Nephron (organoid): ENCODE measurements at regions not wholly inside any gene's neighbourhood (a gene's known extent, or its start where the extent isn't known, plus 50 kb on each side); places are given as distances from the start of the nearest gene placed in this dataset.

Experiments used
- H3K27ac Mint-ChIP-seq, 3 experiments: 2 replicates each; pipeline ENCODE4 v1.8.0; 2020; ENCODE audit warnings: mixed read lengths in 3 of 3, mild to moderate bottlenecking in 2 of 3, moderate library complexity in 1 of 3
- H3K27me3 Mint-ChIP-seq: 2 replicates; pipeline ENCODE4 v1.8.0; 2021; ENCODE audit warnings: low read depth, mild to moderate bottlenecking, moderate library complexity, mixed read lengths
- H3K36me3 Mint-ChIP-seq: 2 replicates; pipeline ENCODE4 v1.8.0; 2020; ENCODE audit warnings: low read depth, mixed read lengths
- H3K4me1 Mint-ChIP-seq: 2 replicates; pipeline ENCODE4 v1.8.0; 2020; ENCODE audit warnings: mixed read lengths
- H3K4me3 Mint-ChIP-seq, 3 experiments: 2 replicates each; pipeline ENCODE4 v1.8.0; 2020; ENCODE audit warnings: mild to moderate bottlenecking in 3 of 3, mixed read lengths in 3 of 3, moderate library complexity in 2 of 3
- H3K9me3 Mint-ChIP-seq: 2 replicates; pipeline ENCODE4 v1.8.0; 2020; ENCODE audit warnings: mixed read lengths
- TF ChIP-seq, protein P1 (sequence below), 3 experiments: fragments of 200-600 bp; sonication (generic); IDR thresholded peaks; one replicate each; pipeline ENCODE4 v1.5.0; 2021; ENCODE audit warnings: antibody characterized with exemption in 3 of 3; ENCODE audit not compliant: unreplicated experiment in 3 of 3

DNA sequence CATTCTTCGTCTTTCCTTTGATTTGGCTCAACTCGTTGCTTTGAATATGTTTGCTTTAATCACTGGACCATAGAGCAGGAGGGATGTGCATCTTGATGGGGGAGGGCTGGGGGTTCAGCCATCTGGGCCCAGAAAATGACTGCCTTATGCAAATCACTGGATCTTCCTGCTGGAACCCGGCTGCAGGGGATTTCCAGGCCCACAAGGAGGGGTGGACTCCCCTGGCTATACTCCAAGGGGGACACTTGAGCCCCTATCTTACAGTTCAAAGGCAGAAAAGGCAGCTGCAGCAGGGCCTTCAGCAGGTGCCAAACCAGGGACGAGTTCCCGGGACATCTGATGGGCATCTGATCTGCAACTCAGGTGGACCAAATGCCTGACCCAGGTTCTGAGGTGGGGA is 122.5 kb downstream of the DICER1 start:
- Mint-ChIP-seq H3K9me3 (peaks cover 20% of the 10 kb centered on the region), H3K27me3 (peaks cover 16% of the 10 kb centered on the region), H3K4me1 (peaks cover 13% of the 10 kb centered on the region), H3K4me3 (no peak overlapping the region), H3K36me3 (no peaks in the 10 kb centered on the region), H3K27ac (no peak overlapping the region)
- TF ChIP-seq, protein P1, sequence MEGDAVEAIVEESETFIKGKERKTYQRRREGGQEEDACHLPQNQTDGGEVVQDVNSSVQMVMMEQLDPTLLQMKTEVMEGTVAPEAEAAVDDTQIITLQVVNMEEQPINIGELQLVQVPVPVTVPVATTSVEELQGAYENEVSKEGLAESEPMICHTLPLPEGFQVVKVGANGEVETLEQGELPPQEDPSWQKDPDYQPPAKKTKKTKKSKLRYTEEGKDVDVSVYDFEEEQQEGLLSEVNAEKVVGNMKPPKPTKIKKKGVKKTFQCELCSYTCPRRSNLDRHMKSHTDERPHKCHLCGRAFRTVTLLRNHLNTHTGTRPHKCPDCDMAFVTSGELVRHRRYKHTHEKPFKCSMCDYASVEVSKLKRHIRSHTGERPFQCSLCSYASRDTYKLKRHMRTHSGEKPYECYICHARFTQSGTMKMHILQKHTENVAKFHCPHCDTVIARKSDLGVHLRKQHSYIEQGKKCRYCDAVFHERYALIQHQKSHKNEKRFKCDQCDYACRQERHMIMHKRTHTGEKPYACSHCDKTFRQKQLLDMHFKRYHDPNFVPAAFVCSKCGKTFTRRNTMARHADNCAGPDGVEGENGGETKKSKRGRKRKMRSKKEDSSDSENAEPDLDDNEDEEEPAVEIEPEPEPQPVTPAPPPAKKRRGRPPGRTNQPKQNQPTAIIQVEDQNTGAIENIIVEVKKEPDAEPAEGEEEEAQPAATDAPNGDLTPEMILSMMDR (IDR thresholded peaks at IDR 0.05; ENCODE audit: unreplicated experiment in 3 of 3): no peak

DNA sequence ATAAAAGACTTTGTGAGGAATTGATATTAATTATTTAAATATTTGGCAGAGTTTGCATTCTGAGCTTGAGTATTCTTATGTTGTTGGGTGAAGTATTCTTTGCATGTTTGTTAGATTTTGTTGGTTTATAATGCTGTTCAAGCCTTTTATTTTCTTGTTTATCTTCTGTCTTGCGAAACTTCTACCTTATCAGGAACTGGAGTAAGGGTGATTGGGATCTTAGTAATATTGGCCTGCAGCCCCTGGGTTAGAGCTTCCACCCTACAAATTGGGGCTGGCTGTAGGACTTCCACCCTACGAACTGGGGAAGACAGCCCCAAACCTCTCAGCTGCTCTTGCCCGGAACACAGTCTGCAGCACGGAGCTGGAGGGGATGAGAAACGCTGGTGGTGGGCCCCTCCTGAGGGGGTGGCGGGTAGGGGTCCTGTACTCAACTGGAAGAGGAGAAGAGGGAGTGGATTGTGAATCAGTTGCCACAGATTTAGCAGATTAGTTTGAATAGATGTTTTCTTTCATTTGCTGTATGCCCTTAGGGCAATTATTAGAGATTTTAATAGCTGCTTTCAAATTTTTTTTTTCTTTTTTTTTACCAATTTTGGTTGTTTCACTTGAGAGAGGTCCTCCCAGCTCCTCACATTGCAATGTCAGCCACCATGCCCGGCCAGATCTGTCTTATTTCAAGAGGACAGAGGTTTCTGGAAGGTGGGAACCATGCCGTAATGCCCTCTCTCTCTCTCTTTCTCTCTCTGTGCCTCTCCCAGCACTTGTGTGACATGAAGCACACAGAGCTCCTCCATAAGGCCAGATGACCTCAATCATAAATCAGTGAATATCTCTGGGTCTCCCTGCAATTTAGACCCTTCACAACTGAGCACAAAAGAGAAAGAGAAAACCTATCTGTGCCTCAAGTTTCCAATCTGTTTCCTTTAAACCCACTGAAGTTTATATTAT is 123.4 kb downstream of the DICER1 start:
- Mint-ChIP-seq H3K27ac (peak overlapping the region in 1 of 3 experiments; percentile 64), H3K36me3 (no peaks in the 10 kb centered on the region), H3K4me1 (peaks cover 13% of the 10 kb centered on the region), H3K27me3 (peaks cover 13% of the 10 kb centered on the region), H3K4me3 (no peak overlapping the region), H3K9me3 (peaks cover 27% of the 10 kb centered on the region)
- TF ChIP-seq, protein P1 (IDR thresholded peaks at IDR 0.05; ENCODE audit: unreplicated experiment in 3 of 3): no peak

DNA sequence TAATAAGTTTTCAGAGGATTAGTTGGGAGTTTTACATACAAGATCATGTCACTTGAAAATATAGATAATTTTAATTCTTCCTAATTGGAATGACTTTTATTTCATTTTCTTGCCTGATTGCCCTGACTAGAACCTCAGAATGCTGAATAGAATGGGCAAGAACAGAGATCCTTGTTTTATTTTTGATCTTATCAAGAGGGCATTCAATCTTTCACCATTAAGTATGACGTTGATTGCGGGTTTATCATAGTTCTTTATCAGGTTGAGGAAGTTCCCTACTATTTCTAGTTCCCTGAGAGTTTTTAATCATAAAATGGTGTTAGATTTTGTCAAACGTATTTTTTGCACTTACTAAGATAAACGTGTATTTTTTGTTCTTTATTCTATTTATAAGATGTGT is 124.3 kb downstream of the DICER1 start:
- no peak overlapping the region for H3K27ac Mint-ChIP-seq
- H3K4me1 Mint-ChIP-seq: peaks cover 13% of the 10 kb centered on the region
- H3K4me3 Mint-ChIP-seq: no peak overlapping the region
- H3K27me3 Mint-ChIP-seq: peaks cover 10% of the 10 kb centered on the region
- H3K9me3 Mint-ChIP-seq: peaks cover 30% of the 10 kb centered on the region
- H3K36me3 Mint-ChIP-seq: no peaks in the 10 kb centered on the region
- TF ChIP-seq, protein P1 (IDR thresholded peaks at IDR 0.05; ENCODE audit: unreplicated experiment in 3 of 3): no peak

DNA sequence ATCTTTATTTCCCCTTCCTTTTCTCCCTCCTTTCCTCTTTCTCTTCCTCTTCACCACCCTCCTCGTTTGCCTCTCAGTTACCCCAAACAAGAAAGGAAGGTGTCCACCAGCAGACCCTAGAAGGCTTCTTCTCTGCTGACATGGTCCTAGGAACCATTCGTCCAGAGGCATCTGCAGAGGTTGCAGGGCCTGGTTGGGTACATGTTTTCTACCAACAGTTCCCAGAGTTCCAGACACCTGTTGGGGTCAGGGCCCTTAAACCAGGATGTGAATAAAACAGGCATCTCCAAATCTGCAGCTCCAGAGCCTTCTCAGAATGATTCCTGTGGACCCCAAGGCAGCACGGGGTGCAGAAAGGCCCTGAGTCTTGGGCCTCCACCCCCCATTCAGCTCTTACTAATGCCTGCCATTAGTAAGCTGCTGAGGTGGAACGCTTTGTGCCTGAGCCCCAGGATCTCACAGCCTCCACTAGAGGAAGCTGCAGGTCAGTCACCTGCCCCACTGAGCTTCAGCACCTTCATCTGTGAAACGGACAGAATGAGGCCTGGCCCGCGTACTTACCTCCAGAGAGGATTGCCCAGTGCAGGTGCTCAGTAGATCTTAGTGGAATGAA is 130.4 kb downstream of the DICER1 start:
- peaks cover 8% of the 10 kb centered on the region for H3K27me3 Mint-ChIP-seq
- TF ChIP-seq, protein P1 (IDR thresholded peaks at IDR 0.05; ENCODE audit: unreplicated experiment in 3 of 3): no peak

DNA sequence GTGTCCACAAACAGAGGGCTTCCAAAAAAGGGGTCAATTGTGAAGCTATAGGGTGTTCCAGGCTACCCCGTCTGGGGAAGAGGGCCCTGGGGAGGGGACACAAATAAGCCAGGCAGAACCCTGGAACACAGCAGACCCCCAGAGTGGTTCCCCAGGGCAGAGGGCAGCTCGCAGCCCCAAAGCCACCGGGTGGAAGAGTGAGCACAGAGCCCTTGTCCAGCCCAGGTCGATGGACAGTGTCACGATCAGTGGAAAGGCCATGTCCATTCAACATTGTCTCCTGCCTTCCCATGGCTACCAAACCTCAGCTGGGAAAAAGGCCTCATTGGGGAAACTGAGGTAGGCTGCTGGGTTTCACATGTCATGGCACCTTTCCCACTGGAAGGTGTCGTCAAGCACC is 131.4 kb downstream of the DICER1 start:
- no peaks in the 10 kb centered on the region for H3K4me1 Mint-ChIP-seq
- no peak overlapping the region for H3K27ac Mint-ChIP-seq
- TF ChIP-seq, protein P1 (IDR thresholded peaks at IDR 0.05; ENCODE audit: unreplicated experiment in 3 of 3): no peak
- H3K9me3 Mint-ChIP-seq: peaks cover 15% of the 10 kb centered on the region
- H3K27me3 Mint-ChIP-seq: peaks cover 8% of the 10 kb centered on the region
- H3K4me3 Mint-ChIP-seq: no peak overlapping the region
- no peaks in the 10 kb centered on the region for H3K36me3 Mint-ChIP-seq

More for the DNA sequence above, 130.4 kb downstream of the DICER1 start:
- Mint-ChIP-seq H3K4me3 (no peak overlapping the region), H3K27ac (no peak overlapping the region), H3K4me1 (no peaks in the 10 kb centered on the region), H3K36me3 (no peaks in the 10 kb centered on the region), H3K9me3 (peaks cover 25% of the 10 kb centered on the region)
